Sigmoid colon (tissue), 6 donors: ENCODE measurements at regions not wholly inside any gene's neighbourhood (a gene's known extent, or its start where the extent isn't known, plus 50 kb on each side); places are given as distances from the start of the nearest gene placed in this dataset.

ENCODE experiments used
- DNase-seq: peaks from one replicate; pipeline ENCODE4 v3.0.0-alpha.2; 2019
- H3K27ac ChIP-seq, 4 donors: fragments of 200-600 bp; sonication (generic); one replicate each; pipeline ENCODE4 v1.5.1; 2016 to 2019; ENCODE audit warnings: mild to moderate bottlenecking in 1 of 4
- H3K27me3 ChIP-seq, 3 donors: fragments of 200-600 bp; sonication (generic); one replicate each; pipeline ENCODE4 v1.5.1; 2019; ENCODE audit warnings: mild to moderate bottlenecking in 1 of 3
- H3K36me3 ChIP-seq, 4 donors: fragments of 200-600 bp; sonication (generic); one replicate each; pipeline ENCODE4 v1.5.1; 2016 to 2019
- H3K4me1 ChIP-seq, 4 donors: fragments of 200-600 bp; sonication (generic); one replicate each; pipeline ENCODE4 v1.5.1; 2017 to 2019
- H3K4me3 ChIP-seq, 4 donors: fragments of 200-600 bp; sonication (generic); one replicate each; pipeline ENCODE4 v1.5.1; 2017 to 2019; ENCODE audit warnings: mild to moderate bottlenecking in 2 of 4, moderate library complexity in 1 of 4
- H3K9me3 ChIP-seq, 4 donors: fragments of 200-600 bp in 3 of 4; sonication (generic) in 3 of 4; one replicate each; pipeline versions ENCODE4 v1.5.1 to v1.6.1; 2013 to 2019
- EP300 ChIP-seq, 4 donors: sonication (generic); formaldehyde crosslinking; IDR thresholded peaks; one replicate each; pipeline ENCODE4 v1.6.1; 2017; ENCODE audit warnings: antibody characterized with exemption in 4 of 4
- POLR2A ChIP-seq, 2 donors: fragments of 450-650 bp; IDR thresholded peaks; one replicate each; pipeline ENCODE4 v1.6.1; 2016; ENCODE audit warnings: antibody characterized with exemption in 2 of 2, mild to moderate bottlenecking in 2 of 2, moderate library complexity in 2 of 2
- POLR2AphosphoS5 ChIP-seq, 4 donors: sonication (generic); formaldehyde crosslinking; IDR thresholded peaks; one replicate each; pipeline ENCODE4 v1.6.1; 2017; ENCODE audit warnings: antibody characterized with exemption in 4 of 4
- WGBS, 2 donors: extraction: QIAGEN DNeasy Blood & Tissue Kit; methylation state at CpG; one replicate each; pipeline ENCODE4 v1.1.7; 2013; 5-methylcytosine and 5-hydroxymethylcytosine counted together
- intact Hi-C: fragments of 100-400 bp; cut with DNase I; formaldehyde crosslinking; loops from one replicate; pipeline ENCODE4 v1.15.1; 2023
- TF ChIP-seq, protein P1 (sequence below), 4 experiments: fragments of 450-650 bp in 3 of 4; fragments of 200-600 bp in 1 of 4; IDR thresholded peaks; one replicate each; pipeline ENCODE4 v1.5.1; 2016 to 2019; ENCODE audit warnings: antibody characterized with exemption in 4 of 4, mild to moderate bottlenecking in 3 of 4, moderate library complexity in 2 of 4
- donor health status: healthy with polysubstance abuse.
- donor health status: healthy.

- Histone ChIP-seq H3K9me3 (no peaks in the 10 kb centered on the region), H3K36me3 (no peaks in the 10 kb centered on the region), H3K4me1 (no peaks in the 10 kb centered on the region), H3K4me3 (no peak overlapping the region), H3K27me3 (no peaks in the 10 kb centered on the region), H3K27ac (no peak overlapping the region)
- WGBS, 2 donors = 86 to 91% methylated on average over 3 of the region's 3 CpGs
- intact Hi-C loops = no loop called here
- DNase-seq = no peak
- no peak for TF ChIP-seq POLR2A (IDR thresholded peaks at IDR 0.05)
- no peak for TF ChIP-seq EP300 (IDR thresholded peaks at IDR 0.05)
Measured at GRCh38 chr3:124529826-124530571, 200.3 kb upstream of the UMPS start.

- Histone ChIP-seq H3K4me1 (no peaks in the 10 kb centered on the region), H3K36me3 (no peaks in the 10 kb centered on the region), H3K9me3 (no peaks in the 10 kb centered on the region), H3K4me3 (no peak overlapping the region), H3K27ac (no peak overlapping the region), H3K27me3 (no peaks in the 10 kb centered on the region)
- TF ChIP-seq EP300 (IDR thresholded peaks at IDR 0.05) (no peak), POLR2A (IDR thresholded peaks at IDR 0.05) (no peak), POLR2AphosphoS5 (IDR thresholded peaks at IDR 0.05) (no peak)
- TF ChIP-seq, protein P1, sequence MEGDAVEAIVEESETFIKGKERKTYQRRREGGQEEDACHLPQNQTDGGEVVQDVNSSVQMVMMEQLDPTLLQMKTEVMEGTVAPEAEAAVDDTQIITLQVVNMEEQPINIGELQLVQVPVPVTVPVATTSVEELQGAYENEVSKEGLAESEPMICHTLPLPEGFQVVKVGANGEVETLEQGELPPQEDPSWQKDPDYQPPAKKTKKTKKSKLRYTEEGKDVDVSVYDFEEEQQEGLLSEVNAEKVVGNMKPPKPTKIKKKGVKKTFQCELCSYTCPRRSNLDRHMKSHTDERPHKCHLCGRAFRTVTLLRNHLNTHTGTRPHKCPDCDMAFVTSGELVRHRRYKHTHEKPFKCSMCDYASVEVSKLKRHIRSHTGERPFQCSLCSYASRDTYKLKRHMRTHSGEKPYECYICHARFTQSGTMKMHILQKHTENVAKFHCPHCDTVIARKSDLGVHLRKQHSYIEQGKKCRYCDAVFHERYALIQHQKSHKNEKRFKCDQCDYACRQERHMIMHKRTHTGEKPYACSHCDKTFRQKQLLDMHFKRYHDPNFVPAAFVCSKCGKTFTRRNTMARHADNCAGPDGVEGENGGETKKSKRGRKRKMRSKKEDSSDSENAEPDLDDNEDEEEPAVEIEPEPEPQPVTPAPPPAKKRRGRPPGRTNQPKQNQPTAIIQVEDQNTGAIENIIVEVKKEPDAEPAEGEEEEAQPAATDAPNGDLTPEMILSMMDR (IDR thresholded peaks at IDR 0.05) = no peak
- DNase-seq = no peak
- intact Hi-C loops = no loop called here
Measured at GRCh38 chr3:124530916-124531315, 199.3 kb upstream of the UMPS start.

DNA sequence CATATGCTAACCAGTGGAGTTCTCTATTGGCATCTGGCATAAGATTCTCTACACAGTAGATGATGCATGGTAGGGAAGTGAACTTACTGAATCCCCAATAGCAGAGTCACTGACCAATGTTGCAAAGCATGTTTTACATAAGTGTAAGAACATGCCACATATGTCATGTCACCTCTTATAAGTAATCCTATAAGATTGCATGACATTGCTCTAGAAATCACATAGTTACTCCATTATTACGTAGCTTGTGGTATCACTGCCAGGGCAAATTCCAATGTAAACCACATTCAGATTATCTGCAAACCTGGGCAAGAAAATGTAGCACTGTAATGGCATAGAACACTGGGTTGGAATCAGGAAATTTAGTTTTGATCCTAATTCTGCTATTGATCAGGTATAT lies 198.2 kb upstream of the UMPS start:
- no peak for DNase-seq
- WGBS, 2 donors = 94 to 96% methylated on average over 1 of the region's 1 CpG
- intact Hi-C loops = no loop called here
- H3K27ac ChIP-seq = no peak overlapping the region
- H3K36me3 ChIP-seq = no peaks in the 10 kb centered on the region
- H3K4me3 ChIP-seq = no peak overlapping the region
- no peaks in the 10 kb centered on the region for H3K9me3 ChIP-seq
- TF ChIP-seq, protein P1 (IDR thresholded peaks at IDR 0.05) = no peak
- TF ChIP-seq EP300 (IDR thresholded peaks at IDR 0.05) (no peak), POLR2A (IDR thresholded peaks at IDR 0.05) (no peak), POLR2AphosphoS5 (IDR thresholded peaks at IDR 0.05) (no peak)
- H3K4me1 ChIP-seq = no peaks in the 10 kb centered on the region
- no peaks in the 10 kb centered on the region for H3K27me3 ChIP-seq

GRCh38 chr3:124535306-124535705 lies 194.9 kb upstream of the UMPS start:
- intact Hi-C loops = no loop called here
- H3K9me3 ChIP-seq = no peaks in the 10 kb centered on the region
- whole genome bisulfite sequencing, 2 donors = 86 to 90% methylated on average over 1 of the region's 1 CpG
- H3K4me1 ChIP-seq = no peaks in the 10 kb centered on the region
- no peak for DNase-seq
- H3K4me3 ChIP-seq = no peak overlapping the region
- H3K27me3 ChIP-seq = no peaks in the 10 kb centered on the region
- no peaks in the 10 kb centered on the region for H3K36me3 ChIP-seq
- TF ChIP-seq, protein P1 (IDR thresholded peaks at IDR 0.05) = no peak
- TF ChIP-seq POLR2A (IDR thresholded peaks at IDR 0.05) = no peak
- no peak for TF ChIP-seq EP300 (IDR thresholded peaks at IDR 0.05)
- no peak for TF ChIP-seq POLR2AphosphoS5 (IDR thresholded peaks at IDR 0.05)
- no peak overlapping the region for H3K27ac ChIP-seq

DNA sequence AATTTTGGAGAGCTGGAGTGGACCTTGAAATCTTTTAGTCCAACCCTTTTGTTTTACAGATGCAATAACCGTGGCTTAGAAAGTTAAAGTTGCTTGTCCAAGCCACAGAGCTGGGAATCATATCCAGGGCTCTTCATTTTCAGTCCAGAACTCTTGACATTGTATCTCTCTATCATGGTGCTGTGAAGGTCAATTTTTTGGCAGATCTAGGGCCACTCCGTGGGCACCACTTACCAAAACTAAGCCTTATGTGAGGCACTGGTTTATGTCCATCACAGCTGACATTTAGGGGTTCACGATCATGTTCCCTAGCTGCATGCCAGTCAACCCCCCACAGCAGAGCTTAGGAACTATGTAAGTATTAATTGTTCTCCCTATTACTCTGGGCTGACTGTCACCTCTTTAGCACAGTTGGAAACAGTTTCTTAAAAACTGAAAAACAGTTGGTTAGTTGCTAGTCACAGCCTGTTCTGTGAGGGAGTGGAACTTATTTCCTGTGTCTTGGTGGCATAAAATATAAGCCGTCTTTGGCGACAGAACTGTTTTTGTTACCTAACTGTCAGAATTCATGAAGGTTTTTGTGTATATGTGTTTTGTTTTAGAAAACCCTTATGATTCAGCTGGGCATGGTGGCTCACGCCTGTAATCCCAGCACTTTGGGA lies 189.6 kb upstream of the UMPS start:
- no peaks in the 10 kb centered on the region for H3K9me3 ChIP-seq
- no peaks in the 10 kb centered on the region for H3K36me3 ChIP-seq
- no peak overlapping the region for H3K27ac ChIP-seq
- DNase-seq = no peak
- TF ChIP-seq EP300 (IDR thresholded peaks at IDR 0.05) = no peak
- TF ChIP-seq POLR2AphosphoS5 (IDR thresholded peaks at IDR 0.05) = no peak
- TF ChIP-seq, protein P1 (IDR thresholded peaks at IDR 0.05) = no peak
- TF ChIP-seq POLR2A (IDR thresholded peaks at IDR 0.05) = no peak
- H3K27me3 ChIP-seq = no peaks in the 10 kb centered on the region
- 71 to 86% methylated on average over 6 of the region's 6 CpGs for WGBS, 2 donors
- intact Hi-C loops = no loop called here
- H3K4me3 ChIP-seq = no peak overlapping the region
- H3K4me1 ChIP-seq = no peaks in the 10 kb centered on the region
